IMR-90 (cell line): ENCODE measurements at regions not wholly inside any gene's neighbourhood (a gene's known extent, or its start where the extent isn't known, plus 50 kb on each side); places are given as distances from the start of the nearest gene placed in this dataset.

Source experiments
- ATAC-seq: fragments of 200-7000 bp; cut with Tn5 transposase; 2 replicates; pipeline ENCODE4 v1.9.1; 2020; ENCODE audit warnings: low read depth, mild to moderate bottlenecking, moderate library complexity
- BruUV-seq: library from RNA; stranded (reverse); fragments of 400-500 nt; replicated peaks from 2 replicates; lab custom pipeline; 2021; lab: Mats Ljungman, UMichigan
- CTCF ChIA-PET: fragments of 300-600 bp; formaldehyde crosslinking; extraction: SDS; loops from one replicate; lab custom pipeline; 2021; ENCODE audit warnings: antibody characterized with exemption; lab: Yijun Ruan, JAX
- POLR2A ChIA-PET: fragments of 300-600 bp; sonication (Branson Sonifier 250); formaldehyde crosslinking; loops from one replicate; lab custom pipeline; 2022; ENCODE audit warnings: antibody characterized with exemption; ENCODE audit not compliant: unreplicated experiment; lab: Charles Lee
- DNase-seq: peaks from one replicate; pipeline ENCODE4 v3.0.0; 2013
- H2AFZ ChIP-seq: replicated peaks from 2 replicates; pipeline ENCODE3; 2013; ENCODE audit warnings: low read length, mild to moderate bottlenecking; ENCODE audit not compliant: poor library complexity
- H2AK5ac ChIP-seq: 2 replicates; pipeline ENCODE4 v1.6.1; 2013; ENCODE audit warnings: low read depth, low read length, inconsistent platforms
- H2AK9ac ChIP-seq: replicated peaks from 2 replicates; pipeline ENCODE3; 2013; ENCODE audit warnings: mild to moderate bottlenecking, low read depth, low read length, moderate library complexity; ENCODE audit not compliant: poor library complexity
- H2BK120ac ChIP-seq: 2 replicates; pipeline ENCODE4 v1.6.1; 2013; ENCODE audit warnings: low read depth, low read length, inconsistent platforms
- H2BK15ac ChIP-seq: 3 replicates; pipeline ENCODE4 v1.6.1; 2013; ENCODE audit warnings: low read depth, low read length, inconsistent platforms
- H2BK20ac ChIP-seq: 2 replicates; pipeline ENCODE4 v1.6.1; 2013; ENCODE audit warnings: low read depth, mild to moderate bottlenecking, inconsistent platforms, low read length, moderate library complexity
- H2BK5ac ChIP-seq: 2 replicates; pipeline ENCODE4 v1.6.1; 2013; ENCODE audit warnings: mild to moderate bottlenecking, low read depth, low read length, inconsistent platforms; ENCODE audit not compliant: poor library complexity, severe bottlenecking
- H3K14ac ChIP-seq: replicated peaks from 2 replicates; pipeline ENCODE4 v1.6.1; 2013; ENCODE audit warnings: low read depth, low read length, inconsistent platforms
- H3K18ac ChIP-seq: 2 replicates; pipeline ENCODE4 v1.6.1; 2013; ENCODE audit warnings: low read depth, low read length, control low read depth
- H3K23ac ChIP-seq: 2 replicates; pipeline ENCODE4 v1.6.1; 2013; ENCODE audit warnings: low read depth, low read length, inconsistent platforms
- H3K27ac ChIP-seq: 2 replicates; pipeline ENCODE4 v1.5.1; 2013; ENCODE audit warnings: mild to moderate bottlenecking, control low read depth, low read length; ENCODE audit not compliant: insufficient read depth
- H3K27me3 ChIP-seq: 2 replicates; pipeline ENCODE4 v1.6.1; 2013; ENCODE audit warnings: low read length; ENCODE audit not compliant: control insufficient read depth, insufficient read depth
- H3K36me3 ChIP-seq: 2 replicates; pipeline ENCODE4 v1.6.1; 2013; ENCODE audit warnings: low read length, mixed read lengths; ENCODE audit not compliant: control insufficient read depth, insufficient read depth
- H3K4ac ChIP-seq: 2 replicates; pipeline ENCODE4 v1.6.1; 2013; ENCODE audit warnings: low read depth, low read length, inconsistent platforms
- H3K4me1 ChIP-seq: 2 replicates; pipeline ENCODE4 v1.6.1; 2013; ENCODE audit warnings: low read length, mixed read lengths; ENCODE audit not compliant: control insufficient read depth, insufficient read depth
- H3K4me2 ChIP-seq: 2 replicates; pipeline ENCODE4 v1.6.1; 2013; ENCODE audit warnings: low read depth, mild to moderate bottlenecking, control low read depth, low read length, moderate library complexity
- H3K4me3 ChIP-seq: 2 replicates; pipeline ENCODE4 v1.5.1; 2013; ENCODE audit warnings: low read depth, mild to moderate bottlenecking, control low read depth, low read length, moderate library complexity; ENCODE audit not compliant: insufficient read depth
- H3K56ac ChIP-seq: 2 replicates; pipeline ENCODE4 v1.6.1; 2013; ENCODE audit warnings: low read length, inconsistent platforms; ENCODE audit not compliant: insufficient read depth; ENCODE audit errors: extremely low read depth
- H3K79me1 ChIP-seq, 2 experiments: 2 replicates each; pipeline ENCODE4 v1.6.1; 2013; ENCODE audit warnings: low read length in 2 of 2, inconsistent platforms in 1 of 2, low read depth in 1 of 2
- H3K9ac ChIP-seq: 2 replicates; pipeline ENCODE4 v1.6.1; 2013; ENCODE audit warnings: low read depth, low read length, control low read depth
- H3K9me1 ChIP-seq: 2 replicates; pipeline ENCODE4 v1.6.1; 2013; ENCODE audit warnings: low read length, inconsistent platforms; ENCODE audit not compliant: insufficient read depth
- H3K9me3 ChIP-seq: 2 replicates; pipeline ENCODE4 v1.6.1; 2013; ENCODE audit warnings: low read length; ENCODE audit not compliant: control insufficient read depth, insufficient read depth
- H4K20me1 ChIP-seq: 2 replicates; pipeline ENCODE4 v1.6.1; 2013; ENCODE audit warnings: low read length, inconsistent platforms; ENCODE audit not compliant: insufficient read depth
- H4K5ac ChIP-seq: 2 replicates; pipeline ENCODE4 v1.6.1; 2013; ENCODE audit warnings: mild to moderate bottlenecking, low read depth, low read length, control low read depth
- H4K8ac ChIP-seq, 2 experiments: 2 replicates each; pipeline ENCODE4 v1.6.1; 2013; ENCODE audit warnings: low read depth in 2 of 2, low read length in 2 of 2, control low read depth in 1 of 2, inconsistent platforms in 1 of 2
- H4K91ac ChIP-seq: 2 replicates; pipeline ENCODE4 v1.6.1; 2013; ENCODE audit warnings: low read depth, low read length, inconsistent platforms; ENCODE audit not compliant: insufficient read depth
- BHLHE40 ChIP-seq: fragments of 150-350 bp; IDR thresholded peaks from 2 replicates; pipeline ENCODE4 v1.6.1; 2016; ENCODE audit warnings: mild to moderate bottlenecking, low read depth, low read length
- CEBPB ChIP-seq: IDR thresholded peaks from 2 replicates; pipeline ENCODE4 v1.6.1; 2012; ENCODE audit warnings: low read depth, low read length, improper control_type of control experiment
- CHD1 ChIP-seq: IDR thresholded peaks from 2 replicates; pipeline ENCODE4 v1.6.1; 2012; ENCODE audit warnings: low read depth, low read length, improper control_type of control experiment
- CTCF ChIP-seq: conservative IDR thresholded peaks from 2 replicates; pipeline ENCODE4 v1.5.1; 2012; ENCODE audit warnings: mild to moderate bottlenecking, low read depth, low read length, improper control_type of control experiment
- ELK1 ChIP-seq: fragments of 150-350 bp; IDR thresholded peaks from 2 replicates; pipeline ENCODE4 v1.6.1; 2016; ENCODE audit warnings: low read depth, mild to moderate bottlenecking, low read length, moderate library complexity, borderline replicate concordance
- FOS ChIP-seq: fragments of 150-350 bp; IDR thresholded peaks from 2 replicates; pipeline ENCODE4 v1.6.1; 2016; ENCODE audit warnings: low read depth, low read length
- MAFK ChIP-seq: IDR thresholded peaks from 2 replicates; pipeline ENCODE4 v1.6.1; 2012; ENCODE audit warnings: low read depth, low read length, improper control_type of control experiment
- MAZ ChIP-seq: IDR thresholded peaks from 2 replicates; pipeline ENCODE4 v1.6.1; 2012; ENCODE audit warnings: low read depth, mild to moderate bottlenecking, low read length, improper control_type of control experiment, moderate library complexity, borderline replicate concordance
- MXI1 ChIP-seq: IDR thresholded peaks from 2 replicates; pipeline ENCODE4 v1.6.1; 2012; ENCODE audit warnings: low read depth, mild to moderate bottlenecking, low read length, moderate library complexity, borderline replicate concordance
- NFE2L2 ChIP-seq: fragments of 150-350 bp; IDR thresholded peaks from 2 replicates; pipeline ENCODE4 v1.6.1; 2016; ENCODE audit warnings: low read depth, mild to moderate bottlenecking, low read length
- POLR2A ChIP-seq: IDR thresholded peaks from 2 replicates; pipeline ENCODE4 v1.6.1; 2012; ENCODE audit warnings: mild to moderate bottlenecking, low read depth, low read length
- RAD21 ChIP-seq: IDR thresholded peaks from 2 replicates; pipeline ENCODE4 v1.6.1; 2012; ENCODE audit warnings: low read length, improper control_type of control experiment
- RCOR1 ChIP-seq: IDR thresholded peaks from 2 replicates; pipeline ENCODE4 v1.6.1; 2012; ENCODE audit warnings: mild to moderate bottlenecking, low read length, improper control_type of control experiment; ENCODE audit not compliant: insufficient replicate concordance
- RFX5 ChIP-seq: IDR thresholded peaks from 2 replicates; pipeline ENCODE4 v1.8.0; 2012; ENCODE audit warnings: low read depth, mild to moderate bottlenecking, low read length, moderate library complexity
- SMC3 ChIP-seq: fragments of 150-350 bp; IDR thresholded peaks from 2 replicates; pipeline ENCODE4 v1.6.1; 2016; ENCODE audit warnings: low read depth, mild to moderate bottlenecking, antibody characterized with exemption, low read length, moderate library complexity
- USF2 ChIP-seq: fragments of 150-350 bp; IDR thresholded peaks from 2 replicates; pipeline ENCODE4 v1.6.1; 2017; ENCODE audit warnings: mild to moderate bottlenecking, antibody characterized with exemption, low read length, low read depth
- WGBS, 2 experiments: methylation state at CpG; one replicate each; pipeline versions ENCODE4 v1.1.5 to v1.1.7; 2013; ENCODE audit warnings: missing lambda C conversion rate in 2 of 2; ENCODE audit not compliant: insufficient read length in 1 of 2; ENCODE audit errors: extremely low coverage in 2 of 2; 5-methylcytosine and 5-hydroxymethylcytosine counted together
- dilution Hi-C: fragments of 300-500 bp; cut with HindIII; formaldehyde crosslinking; loops from one replicate; pipeline ENCODE4 v1.14.3; 2018; ENCODE audit warnings: low sequenced_read_pairs; ENCODE audit not compliant: unreplicated experiment
- in situ Hi-C: fragments of 300-500 bp; cut with MboI; formaldehyde crosslinking; loops from 3 replicates; pipeline ENCODE4 v1.14.3; 2019; ENCODE audit warnings: low sequenced_read_pairs, inconsistent platforms, mixed read lengths
- intact Hi-C: fragments of 100-400 bp; cut with micrococcal nuclease; formaldehyde crosslinking; loops from 2 replicates; pipeline ENCODE4 v1.10.0; 2022

GRCh38 chr4:159881158-159881557, 778.3 kb downstream of the RAPGEF2 start:
- no peak overlapping the region for H3K9ac ChIP-seq
- no peaks in the 10 kb centered on the region for H3K4me1 ChIP-seq
- no peak overlapping the region for H3K14ac ChIP-seq
- H3K4me3 ChIP-seq: no peak overlapping the region
- POLR2A ChIA-PET: no interaction called here
- WGBS, 2 experiments: no CpG with 5 or more reads among the region's 3 CpGs
- in situ Hi-C loops: no loop called here
- ATAC-seq (no peak), DNase-seq (no peak)
- H2BK20ac ChIP-seq: no peak overlapping the region
- no peak overlapping the region for H3K4ac ChIP-seq
- no peaks in the 10 kb centered on the region for H3K79me1 ChIP-seq
- H2BK120ac ChIP-seq: no peak overlapping the region
- no peak overlapping the region for H3K4me2 ChIP-seq
- H3K56ac ChIP-seq: no peak overlapping the region
- TF ChIP-seq MAFK (no peak), RAD21 (no peak), RFX5 (no peak), SMC3 (no peak), USF2 (no peak), RCOR1 (no peak), MXI1 (no peak), FOS (no peak), CTCF (no peak), ELK1 (no peak), CHD1 (no peak), CEBPB (no peak), MAZ (no peak), POLR2A (no peak), BHLHE40 (no peak), NFE2L2 (no peak)
- H4K91ac ChIP-seq: no peak overlapping the region
- no peaks in the 10 kb centered on the region for H4K20me1 ChIP-seq
- H3K36me3 ChIP-seq: no peaks in the 10 kb centered on the region
- H2AFZ ChIP-seq: no peak overlapping the region
- no peak overlapping the region for H3K27ac ChIP-seq
- no peak overlapping the region for H2AK9ac ChIP-seq
- H4K8ac ChIP-seq: no peak overlapping the region
- no TSS peak for BruUV-seq
- no peak overlapping the region for H4K5ac ChIP-seq
- peaks cover 5% of the 10 kb centered on the region for H3K9me3 ChIP-seq
- H2BK15ac ChIP-seq: no peak overlapping the region
- dilution Hi-C loops: no loop called here
- no peak overlapping the region for H3K23ac ChIP-seq
- CTCF ChIA-PET: no interaction called here
- no peak overlapping the region for H2BK5ac ChIP-seq
- intact Hi-C loops: no loop called here
- no peaks in the 10 kb centered on the region for H3K9me1 ChIP-seq
- H3K18ac ChIP-seq: no peak overlapping the region
- no peaks in the 10 kb centered on the region for H3K27me3 ChIP-seq
- no peak overlapping the region for H2AK5ac ChIP-seq
